ENCODE measurements at regions not wholly inside any gene's neighbourhood (a gene's known extent, or its start where the extent isn't known, plus 50 kb on each side); places are given as distances from the start of the nearest gene placed in this dataset.

- DNase-seq (ENCODE audit: low spot score) = no peak
- H3K36me3 ChIP-seq (ENCODE audit: control insufficient read depth in 4 of 4, insufficient read depth in 3 of 4, low read depth in 1 of 4, low read length in 3 of 4) = no peaks in the 10 kb centered on the region
- 44% methylated on average over 24 of the region's 24 CpGs for WGBS
- H3K27ac ChIP-seq (ENCODE audit: low read depth in 1 of 2, low read length in 2 of 2) = no peak overlapping the region
- no peak overlapping the region for H3K9ac ChIP-seq (ENCODE audit: low read depth in 1 of 2, low read length in 2 of 2)
- no peak overlapping the region for H3K4me3 ChIP-seq (ENCODE audit: low read depth in 1 of 3, low read length in 3 of 3)
- H3K9me3 ChIP-seq (ENCODE audit: control insufficient read depth in 4 of 4, low read length in 3 of 4) = no peaks in the 10 kb centered on the region
- peaks cover 2 to 10% (median 8%) of the 10 kb centered on the region in 4 donors for H3K4me1 ChIP-seq (ENCODE audit: control insufficient read depth in 4 of 4, insufficient read depth in 4 of 4, low read length in 3 of 4)
- no peak for TF ChIP-seq FOXA1 (IDR thresholded peaks at IDR 0.05)
- no peak for TF ChIP-seq REST (IDR thresholded peaks at IDR 0.05)
- TF ChIP-seq HNF4G (IDR thresholded peaks at IDR 0.05) = no peak
- TF ChIP-seq HNF4A (conservative IDR thresholded peaks at IDR 0.05) = peak; percentile 39 to 54
- TF ChIP-seq NR2F2 (IDR thresholded peaks at IDR 0.05) = peak; percentile 86
- no peak for TF ChIP-seq FOXA2 (IDR thresholded peaks at IDR 0.05)
- TF ChIP-seq SP1 (IDR thresholded peaks at IDR 0.05) = peak; percentile 73
- TF ChIP-seq MAX (IDR thresholded peaks at IDR 0.05) = peak; percentile 50
- no peak for TF ChIP-seq ZBTB33 (IDR thresholded peaks at IDR 0.05)
- TF ChIP-seq RXRA (IDR thresholded peaks at IDR 0.05) = peak; percentile 67 to 74
- peak; percentile 51 for TF ChIP-seq YY1 (IDR thresholded peaks at IDR 0.05)
- no peak for TF ChIP-seq TAF1 (conservative IDR thresholded peaks at IDR 0.05)
- TF ChIP-seq RAD21 (IDR thresholded peaks at IDR 0.05) = peak; percentile 34 to 35
- no peak for TF ChIP-seq JUND (IDR thresholded peaks at IDR 0.05)
- no peaks in the 10 kb centered on the region for H3K27me3 ChIP-seq (ENCODE audit: control insufficient read depth in 4 of 4, insufficient read depth in 4 of 4, low read length in 3 of 4)
Observed at GRCh38 chr1:38246955-38247952, 200.7 kb upstream of the POU3F1 start.

- DNase-seq (ENCODE audit: low spot score) = no peak
- H3K4me1 ChIP-seq (ENCODE audit: control insufficient read depth in 4 of 4, insufficient read depth in 4 of 4, low read length in 3 of 4) = peaks cover 2 to 10% (median 8%) of the 10 kb centered on the region in 4 donors
- no peak overlapping the region for H3K27ac ChIP-seq (ENCODE audit: low read depth in 1 of 2, low read length in 2 of 2)
- H3K27me3 ChIP-seq (ENCODE audit: control insufficient read depth in 4 of 4, insufficient read depth in 4 of 4, low read length in 3 of 4) = no peaks in the 10 kb centered on the region
- 83% methylated on average over 14 of the region's 14 CpGs for WGBS
- no peak overlapping the region for H3K9ac ChIP-seq (ENCODE audit: low read depth in 1 of 2, low read length in 2 of 2)
- no peak overlapping the region for H3K4me3 ChIP-seq (ENCODE audit: low read depth in 1 of 3, low read length in 3 of 3)
- H3K36me3 ChIP-seq (ENCODE audit: control insufficient read depth in 4 of 4, insufficient read depth in 3 of 4, low read depth in 1 of 4, low read length in 3 of 4) = no peaks in the 10 kb centered on the region
- no peaks in the 10 kb centered on the region for H3K9me3 ChIP-seq (ENCODE audit: control insufficient read depth in 4 of 4, low read length in 3 of 4)
- TF ChIP-seq ZBTB33 (IDR thresholded peaks at IDR 0.05) = no peak
- no peak for TF ChIP-seq FOXA1 (IDR thresholded peaks at IDR 0.05)
Observed at GRCh38 chr1:38244218-38244845, 197.7 kb upstream of the POU3F1 start.

Data from liver (tissue), 7 donors.